Aorta (tissue), 5 donors: ENCODE measurements at regions not wholly inside any gene's neighbourhood (a gene's known extent, or its start where the extent isn't known, plus 50 kb on each side); places are given as distances from the start of the nearest gene placed in this dataset.

Experiments
- ATAC-seq: fragments of 200-7000 bp; cut with Tn5 transposase; one replicate; pipeline ENCODE4 v1.9.1; 2022; ENCODE audit warnings: moderate library complexity; ENCODE audit not compliant: low FRiP score
- DNase-seq, 2 donors: peaks; one replicate each; pipeline ENCODE4 v3.0.0-alpha.2; 2020
- H3K27ac ChIP-seq, 2 donors: one replicate each; pipeline ENCODE4 v1.5.1; 2013; ENCODE audit warnings: low read length in 2 of 2, mild to moderate bottlenecking in 2 of 2, moderate library complexity in 2 of 2, control low read depth in 1 of 2, inconsistent platforms in 1 of 2, low read depth in 1 of 2
- H3K27me3 ChIP-seq, 2 donors: one replicate each; pipeline ENCODE4 v1.6.1; 2013; ENCODE audit warnings: control low read depth in 1 of 2, low read length in 1 of 2, mild to moderate bottlenecking in 1 of 2, moderate library complexity in 1 of 2; ENCODE audit not compliant: insufficient read depth in 2 of 2, control insufficient read depth in 1 of 2
- H3K36me3 ChIP-seq, 2 donors: one replicate each; pipeline ENCODE4 v1.6.1; 2013; ENCODE audit warnings: control low read depth in 1 of 2, low read length in 1 of 2, mild to moderate bottlenecking in 1 of 2; ENCODE audit not compliant: insufficient read depth in 2 of 2, control insufficient read depth in 1 of 2
- H3K4me1 ChIP-seq, 2 donors: one replicate each; pipeline ENCODE4 v1.6.1; 2013; ENCODE audit warnings: low read length in 2 of 2, control low read depth in 1 of 2, mild to moderate bottlenecking in 1 of 2, moderate library complexity in 1 of 2; ENCODE audit not compliant: insufficient read depth in 2 of 2, control insufficient read depth in 1 of 2
- H3K4me3 ChIP-seq, 2 donors: one replicate each; pipeline ENCODE4 v1.5.1; 2013; ENCODE audit warnings: low read length in 2 of 2, control low read depth in 1 of 2, mild to moderate bottlenecking in 1 of 2
- H3K9me3 ChIP-seq: one replicate; pipeline ENCODE4 v1.6.1; 2013; ENCODE audit warnings: mild to moderate bottlenecking, low read length; ENCODE audit not compliant: control insufficient read depth
- WGBS, 2 donors: extraction: QIAGEN DNeasy Blood & Tissue Kit; methylation state at CpG; one replicate each; pipeline ENCODE4 v1.1.7; 2013; 5-methylcytosine and 5-hydroxymethylcytosine counted together
- intact Hi-C, 2 donors: fragments of 100-400 bp; cut with DNase I; formaldehyde crosslinking; loops; one replicate each; pipeline versions ENCODE4 v1.14.2 to v1.15.0; 2022
- donor health status: healthy with polysubstance abuse.
- donor health status: Bipolar disorder and iron deficiency.
- donor health status: DM: no; HTN: no; CAD: no.
- donor health status: DM: no; HTN: no; CAD: no.
- donor health status: DM: yes; HTN: yes; CAD: no.

DNA sequence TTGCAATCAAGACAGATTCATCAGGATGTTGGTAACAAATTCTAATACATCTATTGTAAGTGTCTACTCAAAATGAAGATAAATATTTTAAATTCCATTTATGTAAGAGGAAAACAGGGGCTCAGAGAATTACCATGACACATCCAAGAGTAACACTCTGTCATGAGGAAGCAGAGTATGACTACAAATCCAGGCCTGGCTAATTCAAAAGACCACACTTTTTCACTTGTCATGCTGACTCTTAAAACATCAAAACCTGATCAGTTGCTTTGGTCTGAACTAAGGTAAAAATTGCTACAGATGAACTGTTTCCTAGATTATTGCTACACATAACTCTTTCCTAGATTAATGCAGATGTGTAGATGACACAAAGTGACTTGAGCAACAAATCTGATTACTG lies 880.6 kb downstream of the TSN start:
- ATAC-seq, result no peak
- intact Hi-C loops, result no loop called here
- Histone ChIP-seq H3K4me1 (no peaks in the 10 kb centered on the region), H3K4me3 (no peak overlapping the region), H3K9me3 (no peaks in the 10 kb centered on the region), H3K36me3 (no peaks in the 10 kb centered on the region), H3K27me3 (no peaks in the 10 kb centered on the region), H3K27ac (no peak overlapping the region)
- no peak for DNase-seq

DNA sequence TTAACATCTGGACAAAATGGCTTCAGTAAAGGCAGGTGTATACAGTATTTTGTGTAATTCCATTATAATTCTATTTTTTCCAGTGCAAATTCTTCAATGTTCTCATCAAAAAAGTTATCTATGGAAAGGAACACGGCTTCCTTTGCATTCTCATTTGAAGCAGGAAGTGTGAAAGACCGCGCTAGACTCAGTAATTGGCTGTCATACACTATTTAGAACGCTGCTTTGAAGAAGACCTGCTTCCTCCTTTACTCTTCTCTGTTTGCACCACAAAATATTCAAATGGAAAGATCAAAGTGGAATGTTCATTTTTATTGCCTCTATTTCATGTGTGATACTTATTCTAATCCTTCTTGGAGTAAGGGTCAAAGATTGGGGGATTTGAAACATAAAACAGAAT lies 883.7 kb downstream of the TSN start:
- Histone ChIP-seq H3K27me3 (no peaks in the 10 kb centered on the region), H3K4me3 (no peak overlapping the region), H3K4me1 (no peaks in the 10 kb centered on the region), H3K36me3 (no peaks in the 10 kb centered on the region), H3K27ac (no peak overlapping the region), H3K9me3 (no peaks in the 10 kb centered on the region)
- no peak for ATAC-seq
- intact Hi-C loops, result no loop called here
- 63 to 83% methylated on average over 4 of the region's 4 CpGs for WGBS, 2 donors
- no peak for DNase-seq

DNA sequence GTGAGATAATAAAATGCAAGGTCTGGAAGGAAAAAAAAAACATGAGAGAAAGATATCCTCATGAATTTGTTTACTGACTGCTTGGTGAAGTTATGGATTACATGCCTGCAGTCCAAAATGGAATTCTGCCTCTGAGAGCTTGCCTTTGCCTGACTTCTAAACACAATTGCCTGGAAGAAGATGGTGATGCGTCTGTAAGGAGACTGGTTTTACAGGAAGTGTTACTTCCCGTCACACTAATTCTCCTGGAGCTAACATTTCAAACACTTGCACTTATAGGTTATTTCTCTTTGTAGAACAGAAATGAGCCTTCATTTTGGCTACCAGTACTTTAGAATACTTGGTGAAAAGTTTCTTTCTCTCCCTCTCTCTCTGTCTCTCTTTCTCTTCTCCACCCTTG lies 884.3 kb downstream of the TSN start:
- H3K9me3 ChIP-seq, result no peaks in the 10 kb centered on the region
- no peak overlapping the region for H3K27ac ChIP-seq
- no peaks in the 10 kb centered on the region for H3K4me1 ChIP-seq
- 76% methylated on average over 2 of the region's 2 CpGs for WGBS, 2 donors
- no peak for ATAC-seq
- H3K4me3 ChIP-seq, result no peak overlapping the region
- DNase-seq, result no peak
- no peaks in the 10 kb centered on the region for H3K36me3 ChIP-seq
- H3K27me3 ChIP-seq, result no peaks in the 10 kb centered on the region
- intact Hi-C loops, result no loop called here

DNA sequence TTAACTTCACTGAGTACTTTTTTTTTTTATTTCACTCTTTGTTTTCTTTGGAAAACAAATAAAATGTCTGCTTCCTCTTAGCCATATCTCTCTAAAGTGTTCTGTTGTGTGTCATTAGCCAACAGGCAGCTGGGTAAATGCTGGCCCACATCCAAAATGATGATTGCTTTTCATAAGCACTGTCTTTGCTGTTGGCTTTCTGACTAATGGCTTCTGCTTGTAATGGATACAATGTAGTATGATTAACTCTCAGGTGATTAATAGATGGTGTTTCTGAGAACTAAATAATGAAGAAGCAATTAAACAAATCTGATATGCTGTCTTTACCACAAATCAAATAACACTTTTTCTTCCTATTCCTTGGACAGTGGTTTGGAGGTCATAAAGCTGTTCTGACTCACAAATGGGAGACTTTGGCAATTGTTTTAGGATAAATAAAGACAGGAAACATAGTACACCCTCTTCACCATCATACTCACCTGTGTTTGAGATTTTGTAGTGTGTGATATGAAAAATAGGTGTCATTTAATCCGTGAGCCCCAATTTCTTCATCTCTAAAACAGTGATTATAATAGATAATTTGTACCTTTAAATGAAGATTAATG lies 888.4 kb downstream of the TSN start:
- intact Hi-C loops, result no loop called here
- 67 to 75% methylated on average over 1 of the region's 1 CpG for WGBS, 2 donors
- ATAC-seq (no peak), DNase-seq (no peak)
- Histone ChIP-seq H3K27me3 (no peaks in the 10 kb centered on the region), H3K27ac (no peak overlapping the region), H3K4me3 (no peak overlapping the region), H3K9me3 (no peaks in the 10 kb centered on the region), H3K36me3 (no peaks in the 10 kb centered on the region), H3K4me1 (no peaks in the 10 kb centered on the region)

DNA sequence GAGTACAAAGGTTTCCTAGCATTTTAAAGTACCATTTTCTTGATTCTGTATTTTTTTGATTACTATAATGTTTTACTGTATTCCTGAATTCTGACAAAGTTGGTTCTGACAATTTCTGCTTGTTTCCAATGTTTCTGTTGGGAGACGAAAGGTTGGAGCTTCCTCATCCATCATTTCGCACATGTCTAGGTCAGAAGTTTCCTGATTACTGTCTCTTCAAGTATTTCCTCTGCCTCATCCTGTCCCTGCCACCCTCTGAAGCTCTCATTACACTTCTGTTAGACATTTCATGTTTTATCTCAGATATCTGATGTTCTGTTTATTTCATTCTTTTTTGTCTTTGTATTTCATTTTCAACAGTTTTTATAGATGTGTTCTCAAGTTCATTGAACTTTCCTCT lies 895.8 kb downstream of the TSN start:
- no peaks in the 10 kb centered on the region for H3K9me3 ChIP-seq
- no peaks in the 10 kb centered on the region for H3K27me3 ChIP-seq
- no peak for ATAC-seq
- WGBS, 2 donors, result 61 to 83% methylated on average over 2 of the region's 2 CpGs
- DNase-seq, result no peak
- no peaks in the 10 kb centered on the region for H3K36me3 ChIP-seq
- H3K27ac ChIP-seq, result no peak overlapping the region
- no peaks in the 10 kb centered on the region for H3K4me1 ChIP-seq
- no peak overlapping the region for H3K4me3 ChIP-seq
- intact Hi-C loops, result no loop called here

- H3K27ac ChIP-seq, result no peak overlapping the region
- no peaks in the 10 kb centered on the region for H3K9me3 ChIP-seq
- WGBS, 2 donors, result 90 to 92% methylated on average over 2 of the region's 2 CpGs
- H3K4me1 ChIP-seq, result no peaks in the 10 kb centered on the region
- no peak for DNase-seq
- no peak for ATAC-seq
- H3K36me3 ChIP-seq, result no peaks in the 10 kb centered on the region
- intact Hi-C loops, result no loop called here
- H3K27me3 ChIP-seq, result no peaks in the 10 kb centered on the region
- H3K4me3 ChIP-seq, result no peak overlapping the region
Measured at GRCh38 chr2:122651780-122652179, 896.3 kb downstream of the TSN start.

DNA sequence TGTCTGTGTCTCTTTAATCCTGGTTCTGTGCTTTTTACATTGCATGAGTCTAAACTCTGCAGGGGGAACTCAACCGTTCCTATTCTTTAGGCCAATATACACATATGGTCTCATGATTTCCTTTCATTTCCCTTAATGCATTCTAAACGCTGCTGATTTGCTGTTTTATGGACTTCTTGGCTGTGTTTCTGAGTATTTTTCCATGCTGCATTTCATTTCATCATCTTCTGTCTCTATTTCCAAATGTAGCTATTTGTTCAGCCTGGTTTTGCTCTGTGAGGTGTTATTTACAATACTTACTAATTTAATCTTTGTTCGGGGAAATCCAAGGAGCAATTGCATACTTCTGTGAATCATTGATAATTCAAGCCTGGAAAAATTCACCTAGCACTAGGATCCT lies 897.2 kb downstream of the TSN start:
- WGBS, 2 donors, result 22 to 27% methylated on average over 3 of the region's 3 CpGs
- H3K9me3 ChIP-seq, result no peaks in the 10 kb centered on the region
- no peak overlapping the region for H3K27ac ChIP-seq
- intact Hi-C loops, result no loop called here
- DNase-seq (no peak), ATAC-seq (no peak)
- no peaks in the 10 kb centered on the region for H3K27me3 ChIP-seq
- H3K4me1 ChIP-seq, result no peaks in the 10 kb centered on the region
- H3K4me3 ChIP-seq, result no peak overlapping the region
- H3K36me3 ChIP-seq, result no peaks in the 10 kb centered on the region

DNA sequence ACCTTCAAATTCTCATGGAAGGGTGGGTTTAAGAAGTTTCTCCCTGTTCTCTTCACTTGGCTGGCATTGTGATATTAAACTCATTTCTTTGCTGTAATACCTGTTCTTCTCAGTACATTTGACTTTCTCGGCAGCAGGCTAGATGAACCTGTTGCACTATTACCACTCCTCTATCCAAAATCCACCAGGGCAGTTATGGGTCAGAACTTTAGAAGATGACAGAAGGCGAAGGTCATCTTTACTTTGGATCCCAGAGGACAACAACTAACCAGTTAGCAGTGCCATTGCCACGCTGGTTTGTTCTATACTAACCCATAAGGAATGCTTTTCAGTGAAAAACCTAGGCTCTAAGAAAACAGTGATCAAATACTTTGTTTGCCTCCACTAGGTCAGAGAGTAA lies 901.0 kb downstream of the TSN start:
- Histone ChIP-seq H3K27ac (no peak overlapping the region), H3K4me3 (no peak overlapping the region), H3K4me1 (no peaks in the 10 kb centered on the region), H3K27me3 (peaks cover 0 to 1% of the 10 kb centered on the region in 2 donors), H3K36me3 (no peaks in the 10 kb centered on the region), H3K9me3 (no peaks in the 10 kb centered on the region)
- 78% methylated on average over 3 of the region's 3 CpGs for WGBS, 2 donors
- no peak for ATAC-seq
- DNase-seq, result no peak
- intact Hi-C loops, result no loop called here

DNA sequence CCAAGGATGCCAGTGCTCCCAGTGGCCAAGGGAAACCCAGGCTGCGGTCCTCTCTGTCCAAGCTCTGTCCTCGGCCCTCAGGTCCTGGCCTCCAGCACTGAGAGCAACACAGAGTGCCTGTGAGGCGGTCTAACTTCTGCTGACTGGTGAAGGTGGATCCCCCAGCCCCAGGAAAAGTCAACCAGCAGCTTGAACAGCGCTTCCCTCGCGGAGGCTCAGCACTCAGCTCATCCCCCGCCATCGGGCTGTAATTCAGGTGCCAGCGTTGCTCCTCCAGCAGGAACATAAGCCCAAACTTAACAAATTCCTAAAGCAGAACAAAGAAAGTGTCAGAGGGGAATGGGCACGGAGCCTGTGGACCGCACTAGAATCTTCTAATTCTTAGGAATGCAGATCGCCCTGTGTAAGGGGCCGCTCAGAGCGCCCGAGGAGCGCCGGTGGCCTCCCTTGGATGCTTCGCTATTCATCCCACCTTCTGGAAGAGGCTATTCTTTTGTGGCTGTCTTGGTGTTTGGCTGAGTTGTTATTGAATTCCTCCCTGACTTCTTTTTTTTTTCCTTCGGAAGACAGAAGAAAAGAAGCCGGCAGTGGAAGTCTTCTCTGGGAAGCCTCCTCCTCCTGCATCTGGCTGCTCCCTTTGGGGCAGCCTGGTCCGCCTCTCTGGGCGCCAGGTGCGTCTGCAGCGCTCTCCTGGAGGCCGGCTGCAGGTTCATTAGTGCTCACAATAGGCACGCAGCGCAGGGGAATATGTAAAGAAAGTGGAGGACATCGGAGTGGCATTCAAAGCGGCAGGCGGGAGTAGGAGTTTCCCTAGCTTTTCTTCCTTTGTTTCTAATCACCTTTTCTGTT lies 905.6 kb downstream of the TSN start:
- intact Hi-C loops, result no loop called here
- 6 to 7% methylated on average over 30 of the region's 30 CpGs for WGBS, 2 donors
- peaks cover 3% of the 10 kb centered on the region for H3K9me3 ChIP-seq
- no peak for DNase-seq
- H3K27me3 ChIP-seq, result peaks cover 0 to 1% of the 10 kb centered on the region in 2 donors
- ATAC-seq, result no peak
- H3K4me1 ChIP-seq, result no peaks in the 10 kb centered on the region
- no peak overlapping the region for H3K4me3 ChIP-seq
- H3K36me3 ChIP-seq, result no peaks in the 10 kb centered on the region
- H3K27ac ChIP-seq, result no peak overlapping the region
